ENCODE measurements at regions not wholly inside any gene's neighbourhood (a gene's known extent, or its start where the extent isn't known, plus 50 kb on each side); places are given as distances from the start of the nearest gene placed in this dataset.

GRCh38 chr3:67093305-67093704 lies 95.2 kb downstream of the KBTBD8 start:
- no peak for TF ChIP-seq TAF1 (IDR thresholded peaks at IDR 0.05; ENCODE audit: borderline replicate concordance, low read depth, low read length)
- no peak for TF ChIP-seq POLR2AphosphoS5 (IDR thresholded peaks at IDR 0.05; ENCODE audit: low read depth, low read length)
